Nephron (organoid): ENCODE measurements at regions not wholly inside any gene's neighbourhood (a gene's known extent, or its start where the extent isn't known, plus 50 kb on each side); places are given as distances from the start of the nearest gene placed in this dataset.

Source experiments
- H3K27ac Mint-ChIP-seq, 3 experiments: 2 replicates each; pipeline ENCODE4 v1.8.0; 2020; ENCODE audit warnings: mixed read lengths in 3 of 3, mild to moderate bottlenecking in 2 of 3, moderate library complexity in 1 of 3
- H3K27me3 Mint-ChIP-seq: 2 replicates; pipeline ENCODE4 v1.8.0; 2021; ENCODE audit warnings: low read depth, mild to moderate bottlenecking, moderate library complexity, mixed read lengths
- H3K36me3 Mint-ChIP-seq: 2 replicates; pipeline ENCODE4 v1.8.0; 2020; ENCODE audit warnings: low read depth, mixed read lengths
- H3K4me1 Mint-ChIP-seq: 2 replicates; pipeline ENCODE4 v1.8.0; 2020; ENCODE audit warnings: mixed read lengths
- H3K4me3 Mint-ChIP-seq, 3 experiments: 2 replicates each; pipeline ENCODE4 v1.8.0; 2020; ENCODE audit warnings: mild to moderate bottlenecking in 3 of 3, mixed read lengths in 3 of 3, moderate library complexity in 2 of 3
- H3K9me3 Mint-ChIP-seq: 2 replicates; pipeline ENCODE4 v1.8.0; 2020; ENCODE audit warnings: mixed read lengths
- TF ChIP-seq, protein P1 (sequence below), 3 experiments: fragments of 200-600 bp; sonication (generic); IDR thresholded peaks; one replicate each; pipeline ENCODE4 v1.5.0; 2021; ENCODE audit warnings: antibody characterized with exemption in 3 of 3; ENCODE audit not compliant: unreplicated experiment in 3 of 3

DNA sequence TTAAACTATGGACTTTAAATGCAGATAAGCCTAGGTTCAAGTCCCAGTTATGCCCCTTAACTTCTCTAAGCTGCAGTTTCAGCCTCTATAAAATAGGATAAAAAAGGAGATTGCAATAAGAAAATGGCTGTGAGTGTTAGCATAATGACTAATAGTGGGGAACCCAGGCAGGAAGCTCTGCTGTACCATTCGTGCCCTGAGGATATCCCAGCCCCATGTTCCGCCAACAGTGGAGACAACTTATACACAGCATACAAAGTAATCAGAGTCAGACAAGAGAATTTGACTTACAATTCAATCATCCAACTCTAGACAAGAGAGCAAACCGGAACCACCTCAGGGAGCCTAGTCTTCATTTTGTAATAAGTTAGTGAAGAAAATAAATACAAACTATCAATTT, 141.5 kb upstream of the FSTL4 start:
- H3K27me3 Mint-ChIP-seq: peaks cover 37% of the 10 kb centered on the region
- TF ChIP-seq, protein P1, sequence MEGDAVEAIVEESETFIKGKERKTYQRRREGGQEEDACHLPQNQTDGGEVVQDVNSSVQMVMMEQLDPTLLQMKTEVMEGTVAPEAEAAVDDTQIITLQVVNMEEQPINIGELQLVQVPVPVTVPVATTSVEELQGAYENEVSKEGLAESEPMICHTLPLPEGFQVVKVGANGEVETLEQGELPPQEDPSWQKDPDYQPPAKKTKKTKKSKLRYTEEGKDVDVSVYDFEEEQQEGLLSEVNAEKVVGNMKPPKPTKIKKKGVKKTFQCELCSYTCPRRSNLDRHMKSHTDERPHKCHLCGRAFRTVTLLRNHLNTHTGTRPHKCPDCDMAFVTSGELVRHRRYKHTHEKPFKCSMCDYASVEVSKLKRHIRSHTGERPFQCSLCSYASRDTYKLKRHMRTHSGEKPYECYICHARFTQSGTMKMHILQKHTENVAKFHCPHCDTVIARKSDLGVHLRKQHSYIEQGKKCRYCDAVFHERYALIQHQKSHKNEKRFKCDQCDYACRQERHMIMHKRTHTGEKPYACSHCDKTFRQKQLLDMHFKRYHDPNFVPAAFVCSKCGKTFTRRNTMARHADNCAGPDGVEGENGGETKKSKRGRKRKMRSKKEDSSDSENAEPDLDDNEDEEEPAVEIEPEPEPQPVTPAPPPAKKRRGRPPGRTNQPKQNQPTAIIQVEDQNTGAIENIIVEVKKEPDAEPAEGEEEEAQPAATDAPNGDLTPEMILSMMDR (IDR thresholded peaks at IDR 0.05; ENCODE audit: unreplicated experiment in 3 of 3): no peak
- H3K4me1 Mint-ChIP-seq: peaks cover 32% of the 10 kb centered on the region
- no peaks in the 10 kb centered on the region for H3K36me3 Mint-ChIP-seq
- no peak overlapping the region for H3K27ac Mint-ChIP-seq
- H3K9me3 Mint-ChIP-seq: peaks cover 3% of the 10 kb centered on the region
- no peak overlapping the region for H3K4me3 Mint-ChIP-seq

DNA sequence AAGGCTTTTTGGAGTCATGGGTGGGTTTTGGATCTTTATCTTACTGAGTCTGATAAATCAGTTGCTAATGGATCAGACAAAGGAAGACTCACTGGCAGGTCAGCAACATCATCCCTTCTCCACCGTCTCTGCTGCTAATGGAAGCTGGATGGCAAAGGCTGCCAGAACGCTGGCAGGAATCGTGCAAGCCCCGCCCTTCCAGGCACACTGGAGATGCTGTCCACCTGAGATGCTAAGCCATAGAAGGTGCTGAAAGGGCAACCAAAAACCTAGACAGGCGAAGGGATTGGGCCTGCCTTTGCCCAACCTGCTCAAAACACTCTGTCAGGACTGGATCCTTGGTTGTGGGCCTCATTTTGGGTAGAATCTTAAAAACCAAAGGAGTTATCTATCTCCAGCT, 139.5 kb upstream of the FSTL4 start:
- TF ChIP-seq, protein P1 (IDR thresholded peaks at IDR 0.05; ENCODE audit: unreplicated experiment in 3 of 3): no peak
- Mint-ChIP-seq H3K36me3 (no peaks in the 10 kb centered on the region), H3K9me3 (peaks cover 3% of the 10 kb centered on the region), H3K27me3 (peaks cover 37% of the 10 kb centered on the region), H3K4me1 (peaks cover 31% of the 10 kb centered on the region), H3K27ac (no peak overlapping the region), H3K4me3 (no peak overlapping the region)

DNA sequence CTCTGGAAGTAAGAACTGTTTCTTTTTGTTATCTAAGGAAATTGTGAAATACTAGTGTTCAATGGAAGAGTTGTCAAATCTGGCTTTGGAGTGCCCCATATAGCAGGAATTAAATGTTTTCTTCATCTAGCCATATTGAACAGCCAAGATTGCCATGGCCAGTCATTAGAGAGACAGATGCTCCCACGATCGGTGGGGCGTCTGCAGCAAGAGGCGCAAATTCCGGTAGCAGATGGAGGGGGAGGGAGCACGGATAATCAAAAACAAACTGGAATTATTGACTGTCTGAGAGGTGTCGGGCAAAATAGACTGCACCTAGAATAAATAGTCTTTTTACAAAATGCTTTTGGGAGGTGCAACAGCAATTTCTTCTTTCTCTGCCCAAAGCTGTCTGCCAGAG, 139.1 kb upstream of the FSTL4 start:
- H3K27me3 Mint-ChIP-seq: peaks cover 37% of the 10 kb centered on the region
- H3K4me3 Mint-ChIP-seq: no peak overlapping the region
- no peaks in the 10 kb centered on the region for H3K36me3 Mint-ChIP-seq
- TF ChIP-seq, protein P1 (IDR thresholded peaks at IDR 0.05; ENCODE audit: unreplicated experiment in 3 of 3): no peak
- peaks cover 3% of the 10 kb centered on the region for H3K9me3 Mint-ChIP-seq
- no peak overlapping the region for H3K27ac Mint-ChIP-seq
- H3K4me1 Mint-ChIP-seq: peaks cover 26% of the 10 kb centered on the region

DNA sequence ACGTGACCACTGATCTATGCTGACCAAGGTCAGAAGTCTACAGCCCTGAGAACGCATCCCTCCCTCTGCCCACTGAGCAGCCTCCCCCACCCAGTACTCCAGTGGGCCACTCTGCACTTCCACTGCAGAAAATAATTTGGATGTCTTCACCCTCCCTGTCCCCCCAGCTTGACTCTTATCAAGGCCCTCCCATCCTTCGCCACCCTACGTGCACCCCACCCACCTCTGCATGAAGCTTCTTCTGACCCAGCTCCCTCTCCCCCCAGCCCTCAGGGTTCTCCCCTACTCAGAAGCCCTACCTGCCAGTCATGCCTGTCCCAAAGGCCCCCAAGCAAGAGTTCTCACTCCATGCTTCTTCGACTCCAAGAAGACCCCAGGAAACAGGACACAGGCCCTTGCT, 138.5 kb upstream of the FSTL4 start:
- Mint-ChIP-seq H3K36me3 (no peaks in the 10 kb centered on the region), H3K27ac (no peak overlapping the region), H3K27me3 (peaks cover 33% of the 10 kb centered on the region), H3K4me1 (peaks cover 23% of the 10 kb centered on the region), H3K9me3 (peaks cover 1% of the 10 kb centered on the region), H3K4me3 (no peak overlapping the region)
- TF ChIP-seq, protein P1 (IDR thresholded peaks at IDR 0.05; ENCODE audit: unreplicated experiment in 3 of 3): no peak

DNA sequence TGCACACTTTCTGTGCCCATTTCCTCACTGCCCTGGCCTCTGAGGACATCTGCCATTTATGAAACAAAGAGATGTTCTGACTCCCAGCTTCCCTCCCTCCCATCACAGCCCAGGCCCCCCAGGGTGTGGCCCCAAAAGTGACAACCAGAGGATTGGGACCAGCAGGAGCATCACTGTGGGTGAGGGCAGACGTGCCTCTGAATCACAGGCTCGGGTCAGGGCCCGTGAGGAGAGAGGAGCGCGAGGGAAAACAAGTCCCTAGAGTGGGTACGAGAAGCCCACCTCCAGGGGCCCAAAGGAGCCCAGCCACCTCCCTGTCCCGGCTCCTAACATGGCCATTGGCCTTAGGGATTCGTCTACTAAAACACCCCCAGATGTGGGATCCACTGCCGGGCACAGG, 138.0 kb upstream of the FSTL4 start:
- no peak overlapping the region for H3K27ac Mint-ChIP-seq

More for the DNA sequence above, 138.0 kb upstream of the FSTL4 start:
- no peak overlapping the region for H3K4me3 Mint-ChIP-seq
- H3K4me1 Mint-ChIP-seq: peaks cover 23% of the 10 kb centered on the region
- TF ChIP-seq, protein P1 (IDR thresholded peaks at IDR 0.05; ENCODE audit: unreplicated experiment in 3 of 3): no peak
- peaks cover 30% of the 10 kb centered on the region for H3K27me3 Mint-ChIP-seq
- H3K9me3 Mint-ChIP-seq: no peaks in the 10 kb centered on the region
- no peaks in the 10 kb centered on the region for H3K36me3 Mint-ChIP-seq
